ENCODE measurements at regions not wholly inside any gene's neighbourhood (a gene's known extent, or its start where the extent isn't known, plus 50 kb on each side); places are given as distances from the start of the nearest gene placed in this dataset.
"Not testable (repeated sequence)": the region's sequence is repeated elsewhere in the genome, so short reads cannot be mapped to it uniquely, and the experiment has no call there.

DNA sequence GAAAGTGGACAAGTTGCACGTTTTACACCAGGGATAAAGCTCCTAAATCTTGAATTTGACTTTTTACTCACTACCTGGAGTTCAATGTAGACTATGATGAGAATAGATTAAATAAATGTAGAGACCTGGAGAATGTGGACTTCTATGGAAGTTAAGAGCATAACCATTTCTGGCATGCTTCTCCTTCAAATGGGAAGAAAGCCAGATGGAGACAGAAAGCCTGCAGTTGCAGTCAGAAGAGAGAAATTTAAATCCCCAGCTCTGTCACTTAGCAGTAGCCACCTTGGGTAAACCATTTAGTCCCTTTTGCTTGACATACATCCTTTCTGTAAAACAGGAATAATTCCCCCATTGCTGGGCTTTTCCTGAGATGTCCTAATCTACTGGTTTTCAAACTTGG lies 355.3 kb upstream of the AUTS2 start:
- no peak for DNase-seq

DNA sequence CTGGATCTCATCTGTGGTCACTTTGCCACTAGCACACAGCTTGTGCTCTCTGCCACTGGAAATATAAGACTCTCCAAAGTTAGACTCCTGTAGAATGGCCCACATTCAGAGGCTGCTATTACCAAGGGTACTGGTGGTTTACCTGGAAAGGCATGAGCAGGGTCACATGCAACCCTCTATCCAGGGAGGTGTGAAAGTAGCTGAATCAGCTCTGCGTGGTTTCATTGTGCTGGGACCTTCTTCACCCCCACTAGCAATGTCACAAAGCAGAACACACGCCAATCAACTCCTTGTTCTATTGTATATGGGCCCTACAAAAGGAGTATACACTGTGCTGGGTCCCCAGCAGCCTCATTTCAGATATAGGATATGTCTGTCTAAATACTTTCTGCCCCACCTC lies 353.6 kb upstream of the AUTS2 start:
- no peak for DNase-seq

DNA sequence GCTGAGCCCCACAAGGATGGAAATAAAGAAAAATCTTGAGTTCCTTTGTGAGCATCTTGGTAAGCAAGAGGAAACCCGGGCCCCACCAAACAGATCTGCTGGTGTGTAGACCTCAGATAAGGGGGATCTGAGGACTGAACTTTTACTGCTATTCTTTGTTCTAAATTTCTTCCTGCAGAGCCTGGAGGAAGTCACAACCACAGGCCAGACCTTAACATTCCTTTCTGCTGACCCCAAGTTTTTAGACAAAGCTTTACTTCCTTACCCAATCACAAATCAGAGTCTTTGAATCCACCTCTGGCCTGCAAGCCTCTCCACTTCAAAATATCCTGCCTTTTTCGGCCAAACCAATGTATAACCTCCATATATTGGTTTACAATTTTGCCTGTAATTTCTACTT lies 352.6 kb upstream of the AUTS2 start:
- no peak for DNase-seq

DNA sequence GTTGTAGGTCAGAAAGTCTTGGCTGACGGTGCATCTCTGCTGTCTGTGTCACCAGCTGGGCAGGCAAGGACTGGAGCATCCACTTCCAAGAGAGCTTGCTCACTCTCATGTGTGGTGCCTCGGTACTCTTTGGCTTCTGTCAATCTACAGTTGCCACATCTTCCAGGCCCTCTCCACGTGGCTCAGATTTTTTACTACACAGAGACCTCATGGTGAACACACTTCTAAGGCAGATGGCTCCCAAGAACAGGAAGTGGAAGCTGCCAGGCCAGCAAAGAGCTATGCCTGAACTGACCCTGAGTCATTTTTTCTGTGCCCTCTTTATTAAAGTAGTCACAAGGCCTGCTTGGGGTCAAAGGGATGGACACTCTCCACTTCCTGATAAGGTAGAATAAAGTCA lies 351.5 kb upstream of the AUTS2 start:
- DNase-seq: no peak

DNA sequence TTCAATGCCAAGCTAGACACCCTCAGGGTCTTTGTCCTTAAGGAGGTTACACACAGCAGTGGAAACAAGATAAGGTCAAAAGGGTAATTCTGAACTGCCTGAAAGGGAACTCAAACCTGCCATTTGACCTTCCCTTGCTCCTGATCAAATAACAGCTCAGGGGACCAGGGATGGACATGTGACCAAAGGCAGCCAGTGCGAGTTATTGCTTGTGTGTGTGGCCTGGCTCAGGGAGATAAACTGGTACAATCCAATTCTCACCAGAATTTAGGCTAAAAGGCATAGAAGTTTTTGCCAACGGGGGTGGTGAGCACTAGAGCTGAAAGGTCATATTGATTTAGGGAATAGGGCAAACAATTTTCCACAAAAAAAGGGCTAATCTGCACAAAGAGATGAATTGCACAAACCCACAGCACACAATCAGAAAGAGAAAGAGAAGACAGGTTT lies 349.9 kb upstream of the AUTS2 start:
- DNase-seq: not testable (repeated sequence)

DNA sequence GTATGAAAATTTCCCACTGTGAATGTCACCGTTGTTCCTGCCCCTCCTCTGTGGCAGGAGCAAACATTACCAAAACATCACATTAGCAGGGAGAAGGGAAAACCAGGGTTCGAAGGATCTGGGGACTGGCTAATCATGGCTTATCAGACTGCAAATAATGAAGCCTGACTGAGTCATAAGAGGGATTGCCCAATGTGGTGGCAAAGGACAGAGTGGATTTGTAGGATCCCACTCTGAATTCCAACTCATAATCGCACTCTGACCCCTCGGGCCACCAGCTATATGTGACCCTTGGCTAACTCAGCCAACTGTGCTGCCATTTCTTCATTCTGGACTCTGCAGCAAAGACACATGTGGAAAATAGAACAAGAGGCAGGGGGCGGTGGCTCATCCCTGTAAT lies 347.3 kb upstream of the AUTS2 start:
- DNase-seq: no peak

DNA sequence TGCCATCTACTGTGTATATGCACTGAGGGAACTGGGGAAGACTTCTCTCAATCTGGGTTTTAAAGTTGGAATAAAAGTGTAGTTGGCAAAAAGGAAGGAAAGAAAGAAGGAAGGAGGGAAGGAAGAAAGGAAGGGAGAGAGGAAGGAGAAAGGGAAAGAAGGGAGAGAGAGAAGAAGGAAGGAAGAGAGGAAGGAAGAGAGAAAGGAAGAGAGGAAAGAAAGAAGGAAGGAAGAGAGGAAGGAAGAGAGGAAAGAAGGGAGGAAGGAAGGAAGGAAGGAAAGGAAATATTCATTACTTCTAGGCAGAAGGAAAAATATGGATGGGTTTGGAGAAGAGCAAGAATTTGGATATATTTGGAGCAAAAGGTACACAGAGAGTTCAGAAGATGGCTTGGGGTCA lies 343.6 kb upstream of the AUTS2 start:
- no peak for DNase-seq

DNA sequence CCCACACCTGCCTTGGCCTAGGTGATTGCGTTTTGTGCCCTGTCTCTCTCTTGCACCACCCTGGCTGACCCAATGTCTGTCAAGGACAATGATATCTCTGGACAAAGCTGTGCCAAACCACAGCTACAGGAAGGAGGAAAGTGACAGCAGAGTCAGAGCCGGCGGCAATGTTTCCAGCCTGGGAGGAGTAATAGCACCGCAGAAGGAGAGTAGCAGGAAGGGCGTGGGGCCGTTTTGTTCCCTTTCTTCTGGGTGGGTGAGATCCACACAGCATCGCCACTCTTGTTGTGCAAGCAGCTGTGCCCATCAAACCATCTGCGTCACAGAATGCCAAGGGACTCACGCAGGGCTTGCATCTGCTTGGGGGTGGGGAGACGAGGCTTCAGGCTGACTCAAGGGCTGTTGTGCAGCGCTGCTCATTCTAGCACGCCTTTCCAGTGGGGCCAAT lies 341.6 kb upstream of the AUTS2 start:
- DNase-seq: no peak

DNA sequence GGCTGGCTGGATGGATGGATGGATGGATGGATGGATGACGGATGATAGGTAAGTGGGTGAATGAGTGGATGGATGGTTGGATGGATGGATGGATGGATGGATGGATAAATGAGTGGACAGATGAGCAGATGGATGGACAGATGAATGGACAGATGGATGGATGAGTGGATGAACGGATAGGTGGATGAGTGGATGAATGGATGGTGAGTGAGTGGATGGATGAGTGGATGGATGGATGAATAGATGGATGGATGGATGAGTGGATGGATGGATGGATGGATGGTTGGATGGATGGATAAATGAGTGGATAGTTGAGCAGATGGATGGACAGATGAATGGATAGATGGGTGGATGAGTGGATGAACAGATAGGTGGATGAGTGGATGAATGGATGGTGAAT lies 340.7 kb upstream of the AUTS2 start:
- DNase-seq: no peak

DNA sequence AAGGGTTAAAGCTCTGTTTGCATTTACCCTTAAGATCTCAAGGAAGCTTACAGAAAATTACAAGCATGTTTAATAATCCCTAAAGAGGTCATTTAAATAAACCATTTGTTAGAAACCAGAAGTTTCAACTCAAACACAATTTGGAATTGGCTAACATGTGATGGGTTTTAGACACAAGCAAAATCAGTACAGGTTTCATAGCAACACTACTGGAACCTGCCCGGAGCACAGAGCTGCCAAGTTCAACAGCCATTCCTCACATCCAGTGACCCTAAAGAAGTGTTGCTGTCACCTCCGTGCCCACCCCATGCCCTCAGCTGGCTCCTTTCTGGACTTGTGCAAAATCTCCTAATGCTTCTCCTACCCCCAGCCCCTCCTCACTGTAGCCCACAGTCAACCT lies 338.8 kb upstream of the AUTS2 start:
- DNase-seq: no peak

DNA sequence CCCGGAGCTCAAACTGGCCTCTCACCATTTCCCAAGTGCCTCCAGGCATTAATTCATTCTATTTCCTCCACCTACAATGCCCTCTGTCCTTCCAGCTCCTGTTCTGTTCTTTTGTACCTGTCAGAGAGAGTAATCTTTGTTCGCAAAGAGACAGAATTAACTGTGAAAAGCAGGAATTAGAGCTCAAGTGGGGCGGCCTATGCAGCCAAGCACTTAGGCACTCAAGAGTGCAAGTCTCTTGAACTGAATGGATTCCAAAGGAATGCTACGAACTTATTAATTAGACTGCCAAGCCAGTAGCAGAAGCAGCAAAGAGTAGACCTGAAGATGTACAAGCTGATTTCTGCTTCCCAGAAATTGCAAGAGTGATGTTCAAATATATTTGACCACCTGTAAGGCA lies 338.3 kb upstream of the AUTS2 start:
- DNase-seq: no peak

DNA sequence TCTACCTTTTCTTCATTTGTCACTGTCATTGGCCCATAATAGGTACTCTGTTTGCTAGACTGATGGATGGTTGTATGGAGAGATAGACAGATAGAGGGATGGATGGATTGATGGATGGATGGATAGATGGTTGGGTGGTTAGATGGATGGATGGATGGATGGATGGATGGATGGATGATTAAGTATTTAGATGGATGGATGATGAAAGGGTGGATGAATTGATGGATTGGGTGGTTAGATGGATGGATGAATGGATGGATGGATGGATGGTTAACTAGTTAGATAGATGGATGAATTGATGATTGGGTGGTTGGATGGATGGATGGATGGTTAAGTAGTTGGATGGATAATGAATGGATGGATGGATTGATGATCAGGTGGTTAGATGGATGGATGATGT lies 334.7 kb upstream of the AUTS2 start:
- no peak for DNase-seq

DNA sequence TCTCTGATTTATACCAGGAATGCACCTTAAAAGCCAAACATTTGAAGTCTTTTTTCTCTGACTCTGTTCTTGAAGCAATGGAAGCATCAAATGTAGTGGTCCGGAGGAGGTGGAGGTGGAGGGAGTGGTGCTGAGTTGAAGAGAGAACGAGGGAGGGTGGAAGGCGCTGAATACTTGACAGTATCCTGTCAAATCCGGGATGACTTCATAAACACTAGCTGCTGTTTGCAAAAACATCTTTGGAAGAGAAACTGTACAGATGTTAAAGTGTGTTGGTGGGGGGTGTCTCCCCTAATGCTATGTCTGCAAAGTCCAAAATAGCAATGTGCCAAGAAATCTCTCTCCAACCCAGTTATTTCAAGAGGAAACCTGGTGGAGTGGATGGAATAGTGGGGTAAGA lies 328.5 kb upstream of the AUTS2 start:
- DNase-seq: no peak

DNA sequence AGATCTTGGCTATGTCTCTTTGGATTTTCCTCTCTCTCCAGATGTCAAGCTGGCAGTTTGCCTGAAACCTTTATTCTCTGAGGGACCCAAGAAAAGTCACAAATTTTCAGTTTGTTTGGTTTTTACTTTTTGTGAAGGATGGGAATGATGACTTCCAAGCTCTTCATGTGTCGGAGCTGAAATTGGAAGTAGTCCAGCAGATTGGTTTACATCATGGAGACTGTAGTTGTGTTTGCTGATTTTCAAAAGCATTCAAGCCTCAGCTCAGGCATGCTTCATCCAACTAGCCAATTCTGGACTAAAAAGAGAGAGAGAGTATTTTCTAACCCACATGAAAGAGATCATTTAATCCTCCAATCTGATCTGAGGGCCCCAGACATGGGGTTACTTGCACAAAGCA lies 326.2 kb upstream of the AUTS2 start:
- no peak for DNase-seq

DNA sequence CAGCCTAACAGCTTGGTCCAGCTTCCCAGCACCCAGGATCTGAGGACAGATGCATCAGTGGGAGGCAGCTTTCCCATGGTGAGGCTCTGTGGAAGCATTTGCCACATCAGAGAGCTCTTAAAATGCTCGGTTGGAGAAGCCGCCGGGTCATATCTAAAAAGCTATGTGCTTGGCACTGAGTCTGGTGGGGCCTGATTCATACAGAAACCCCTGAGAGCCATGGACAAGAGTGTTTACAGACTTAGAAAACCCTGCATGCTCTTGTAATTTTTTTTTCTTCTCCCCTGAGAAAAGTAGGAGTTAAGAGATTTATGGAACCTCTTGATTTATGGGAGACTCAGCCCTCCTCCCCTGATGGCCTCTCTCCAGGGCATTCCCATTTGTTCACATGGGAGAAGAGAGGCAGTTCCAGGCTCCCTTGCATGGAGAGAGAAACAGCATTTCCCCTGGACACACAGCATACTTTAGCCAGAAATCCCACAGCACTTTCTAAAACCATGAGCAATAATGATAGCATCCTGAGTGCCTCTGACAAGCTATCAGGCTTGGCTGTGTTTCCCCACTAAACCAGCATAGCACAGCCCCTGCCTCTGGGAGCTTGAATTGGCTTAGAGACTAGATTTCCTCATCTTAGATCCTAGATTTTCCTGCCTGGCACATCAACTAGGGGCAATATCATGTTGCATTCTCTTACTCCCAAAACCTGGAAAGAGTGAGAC lies 322.1 kb upstream of the AUTS2 start:
- no peak for DNase-seq

DNA sequence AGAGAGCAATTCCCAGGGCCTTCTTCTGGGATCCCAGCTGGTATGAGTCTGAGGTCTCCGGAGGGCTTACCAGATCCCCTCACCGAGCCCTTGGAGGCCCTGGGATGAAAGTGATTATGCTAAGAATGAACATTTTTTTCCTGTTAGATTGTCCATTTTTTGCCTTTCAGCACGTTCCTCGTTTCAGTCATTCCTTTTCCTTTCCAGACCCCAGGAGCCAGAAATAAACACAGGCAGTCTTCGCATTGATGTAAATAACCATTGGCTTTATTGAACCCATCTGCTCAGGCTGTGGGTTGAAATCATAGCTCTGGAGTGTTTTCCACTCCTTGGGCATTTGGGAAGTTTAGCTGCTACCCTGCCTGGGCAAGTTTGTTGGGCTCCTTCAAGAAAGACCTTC lies 320.9 kb upstream of the AUTS2 start:
- no peak for DNase-seq

DNA sequence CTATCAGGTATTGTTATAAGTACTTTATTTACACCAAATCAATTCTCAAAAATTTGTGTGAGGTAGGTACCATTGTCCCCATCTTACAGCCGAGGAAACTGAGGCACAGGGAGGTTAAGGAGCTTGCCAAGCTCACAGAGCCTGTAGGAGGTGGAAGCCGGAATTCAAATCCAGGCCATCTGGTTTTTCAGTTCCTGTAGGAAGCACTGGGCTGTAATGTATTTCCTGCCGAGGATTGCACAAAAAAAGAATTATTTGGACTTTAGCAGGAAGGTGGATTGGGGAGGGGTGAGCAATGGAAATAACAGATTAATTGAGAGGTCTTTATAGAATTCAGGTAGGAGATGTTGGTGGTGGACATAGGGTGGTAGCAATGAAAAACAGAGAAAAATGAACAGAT lies 315.3 kb upstream of the AUTS2 start:
- DNase-seq: no peak

DNA sequence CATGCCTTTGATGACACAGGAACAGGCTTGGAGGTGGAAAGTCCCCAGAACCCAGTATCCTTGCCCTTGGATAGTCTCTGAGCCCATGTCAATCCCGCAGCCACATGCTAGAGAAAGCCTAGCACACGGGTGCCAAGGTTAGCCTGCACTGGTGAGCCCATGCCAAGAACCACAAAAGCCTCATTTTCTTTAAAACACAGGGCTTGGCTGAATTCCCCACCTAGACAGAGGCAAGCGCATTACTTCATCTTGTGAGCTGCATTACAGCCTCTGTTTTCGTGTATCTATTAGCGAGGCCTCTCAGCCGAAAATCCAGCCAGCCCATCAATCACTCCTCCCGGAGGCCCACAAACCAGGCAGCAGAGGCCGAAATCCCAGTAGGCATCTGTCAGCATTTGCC lies 314.9 kb upstream of the AUTS2 start:
- no peak for DNase-seq

DNA sequence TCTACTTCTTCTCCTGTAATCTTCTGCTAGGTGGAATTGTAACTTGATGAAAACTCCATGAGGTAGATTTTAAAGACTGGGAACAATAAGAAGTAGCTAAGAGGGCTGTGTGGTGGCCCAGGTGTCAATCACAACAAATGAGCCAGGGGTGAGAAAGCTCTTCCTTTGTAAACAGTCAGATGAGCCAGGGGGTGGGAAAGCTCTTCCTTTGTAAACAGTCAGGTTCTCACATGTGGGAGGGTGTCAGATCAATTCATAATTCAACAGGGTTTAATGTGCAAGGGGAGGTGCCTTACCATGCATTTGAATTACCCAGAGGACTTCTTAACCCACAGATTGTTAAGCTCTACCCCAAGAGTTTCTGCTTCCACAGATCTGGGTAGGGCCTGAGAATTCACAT lies 312.4 kb upstream of the AUTS2 start:
- DNase-seq: no peak

DNA sequence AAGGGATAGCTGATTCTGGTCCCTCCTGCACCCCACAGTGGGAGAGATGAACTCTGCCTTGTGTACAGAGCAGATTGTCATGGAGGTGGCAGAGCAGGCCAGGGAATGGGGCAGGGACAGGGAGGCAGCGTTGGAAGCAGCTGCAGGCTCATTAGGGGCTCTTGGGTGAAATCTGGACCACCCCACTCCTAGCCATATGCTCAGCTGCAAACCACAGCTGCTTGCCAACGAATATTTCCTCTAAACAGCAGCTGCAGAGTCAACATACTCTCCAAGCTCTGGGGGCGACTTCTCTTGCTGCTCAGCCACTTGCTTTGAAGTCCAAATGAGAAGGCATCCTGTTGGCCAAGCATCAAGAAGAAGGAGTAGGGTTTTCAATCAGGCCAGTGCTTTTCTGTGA lies 302.3 kb upstream of the AUTS2 start:
- DNase-seq: no peak

DNA sequence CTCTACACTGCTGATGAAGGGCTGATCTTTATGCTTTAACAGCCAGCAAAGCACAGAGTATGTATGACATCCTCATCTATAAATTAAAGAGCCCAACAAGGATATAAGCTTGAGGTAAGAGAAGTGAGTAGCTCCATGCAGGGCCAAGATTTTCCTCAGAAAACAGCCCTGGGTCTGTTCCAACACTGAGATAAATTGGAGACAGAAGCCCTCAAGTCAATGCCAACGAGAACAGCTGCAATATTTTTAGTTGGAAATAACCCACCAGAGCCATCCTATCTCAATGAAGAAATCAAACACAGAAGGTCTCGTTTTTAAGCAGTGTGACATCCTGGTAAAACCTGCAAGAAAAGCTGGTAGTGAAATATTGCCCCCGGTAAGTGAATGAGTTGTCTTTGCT lies 297.0 kb upstream of the AUTS2 start:
- DNase-seq: no peak

DNA sequence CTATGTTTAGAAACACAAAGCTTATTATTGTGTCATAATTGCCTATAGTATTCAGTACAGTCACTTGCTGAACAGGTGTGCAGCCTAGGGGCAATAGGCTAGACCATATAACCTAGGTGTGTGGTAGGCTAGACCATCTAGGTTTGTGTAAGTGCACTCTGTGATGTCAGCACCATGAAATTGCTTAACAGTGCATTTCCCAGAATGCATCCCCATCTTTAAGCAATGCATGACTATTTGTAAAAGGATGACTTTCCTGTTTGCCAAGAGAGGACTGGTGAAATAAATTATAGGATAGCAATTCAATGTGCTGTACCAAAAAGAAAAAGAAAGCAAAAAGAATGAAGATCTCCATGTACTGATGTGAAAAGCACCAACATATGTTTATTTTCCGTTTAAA lies 288.7 kb upstream of the AUTS2 start:
- no peak for DNase-seq

DNA sequence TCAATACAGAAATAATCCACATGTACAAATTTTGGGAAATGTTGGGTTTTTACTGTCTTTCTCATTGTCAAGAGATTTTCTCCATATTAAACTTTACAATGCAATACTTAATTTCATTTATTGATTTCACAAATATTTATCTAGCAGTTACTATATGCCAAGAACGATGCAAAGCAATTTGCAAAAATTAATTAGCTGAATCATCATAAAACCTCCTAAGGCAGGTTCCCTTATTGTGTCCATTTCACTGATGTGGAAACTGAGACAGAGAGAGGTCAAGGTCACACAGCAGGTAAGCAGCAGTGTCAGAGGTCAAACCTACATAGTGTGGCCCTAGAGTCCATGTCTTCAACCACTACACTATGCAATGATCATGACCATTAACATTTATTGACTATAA lies 286.8 kb upstream of the AUTS2 start:
- no peak for DNase-seq

DNA sequence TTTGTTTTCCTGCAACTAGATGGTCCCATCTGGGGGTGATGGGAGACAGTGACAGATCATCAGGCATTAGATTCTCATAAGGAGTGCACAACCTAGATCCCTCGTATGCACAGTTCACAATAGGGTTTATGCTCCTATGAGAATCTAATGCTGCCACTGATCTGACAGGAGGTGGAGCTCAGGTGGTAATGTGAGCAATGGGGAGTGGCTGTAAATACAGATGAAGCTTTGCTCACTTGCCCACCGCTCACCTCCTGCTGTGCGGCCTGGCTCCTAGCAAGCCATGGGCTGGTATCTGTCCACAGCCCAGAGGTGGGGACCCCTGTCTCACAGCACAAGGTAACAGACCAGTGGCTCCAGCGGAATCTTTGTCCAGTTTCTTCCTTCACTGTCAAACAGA lies 284.4 kb upstream of the AUTS2 start:
- not testable (repeated sequence) for DNase-seq

DNA sequence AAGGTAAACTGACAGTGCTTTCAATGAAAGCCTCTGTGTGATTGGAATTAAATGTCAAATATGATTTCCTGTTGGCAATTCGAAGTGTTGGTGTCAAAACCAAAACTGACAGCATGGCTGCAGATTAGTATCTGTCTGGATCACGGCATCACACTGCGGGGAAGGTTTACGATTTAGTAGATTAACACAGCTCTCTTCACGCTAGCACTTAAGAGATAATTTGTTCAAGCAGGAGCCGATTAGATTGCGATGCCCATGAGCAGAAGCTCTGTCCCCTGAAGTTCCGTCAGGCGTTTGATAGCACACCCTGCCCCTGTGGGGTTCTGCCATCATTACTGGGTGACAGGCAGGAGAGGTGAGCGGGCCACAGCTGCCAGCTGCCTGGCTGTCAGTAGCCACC lies 279.5 kb upstream of the AUTS2 start:
- DNase-seq: no peak

DNA sequence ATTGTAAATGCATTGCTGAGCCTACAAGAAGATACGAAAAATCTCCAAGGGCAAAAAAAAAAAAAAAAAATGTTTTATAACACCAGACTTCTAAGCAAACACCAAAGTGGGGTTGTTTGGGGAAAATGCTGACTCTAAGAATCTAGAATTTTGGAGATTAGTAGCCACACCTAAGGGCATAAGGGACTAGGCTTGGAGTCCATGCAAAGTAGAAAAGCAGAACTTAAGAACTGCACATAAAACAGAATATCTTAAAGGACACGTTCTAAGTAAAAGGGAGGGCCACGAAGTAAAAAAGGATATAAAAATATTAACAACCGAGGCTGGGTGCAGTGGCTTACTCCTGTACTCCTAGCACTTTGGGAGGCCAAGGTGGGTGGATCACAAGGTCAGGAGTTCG lies 269.8 kb upstream of the AUTS2 start:
- DNase-seq: no peak

Data from NCI-H1048 (cell line).